Naive thymus-derived CD8-positive, alpha-beta T cell (primary cell): ENCODE measurements at regions not wholly inside any gene's neighbourhood (a gene's known extent, or its start where the extent isn't known, plus 50 kb on each side); places are given as distances from the start of the nearest gene placed in this dataset.
"Not testable (repeated sequence)": the region's sequence is repeated elsewhere in the genome, so short reads cannot be mapped to it uniquely, and the experiment has no call there.

ENCODE experiments used
- ATAC-seq, 2 donors: fragments of 150-1000 bp; cut with Tn5 transposase in 1 of 2; sonication (Bioruptor Pico), chemical (Tn5 transposase) in 1 of 2; 1 replicate in 1 of 2; 2 replicates in 1 of 2; pipeline ENCODE4 v1.10.0; 2021; ENCODE audit warnings: mild to moderate bottlenecking in 2 of 2, moderate library complexity in 2 of 2
- POLR2A ChIA-PET: fragments of 350-600 bp; sonication (Branson Sonifier 250); formaldehyde crosslinking; loops from one replicate; lab custom pipeline; 2021; ENCODE audit warnings: antibody characterized with exemption; lab: Charles Lee
- DNase-seq, 10 donors: peaks; one replicate each; pipeline versions ENCODE4 v3.0.0 to v3.0.0-alpha.2; 2020 to 2022
- H3K27ac Mint-ChIP-seq, 10 donors: one replicate each; pipeline ENCODE4 v1.8.0; 2020 to 2022; ENCODE audit warnings: mild to moderate bottlenecking in 10 of 10, mixed read lengths in 10 of 10, moderate library complexity in 4 of 10, inconsistent platforms in 1 of 10
- H3K27me3 Mint-ChIP-seq, 5 donors: one replicate each; pipeline ENCODE4 v1.8.0; 2021 to 2022; ENCODE audit warnings: mixed read lengths in 5 of 5
- H3K36me3 Mint-ChIP-seq, 3 donors: one replicate each; pipeline ENCODE4 v1.8.0; 2020 to 2022; ENCODE audit warnings: mixed read lengths in 3 of 3, mild to moderate bottlenecking in 2 of 3, inconsistent platforms in 1 of 3
- H3K4me1 Mint-ChIP-seq, 4 donors: one replicate each; pipeline ENCODE4 v1.8.0; 2021 to 2022; ENCODE audit warnings: mixed read lengths in 4 of 4
- H3K4me3 Mint-ChIP-seq, 10 donors: one replicate each; pipeline ENCODE4 v1.8.0; 2020 to 2022; ENCODE audit warnings: mild to moderate bottlenecking in 10 of 10, mixed read lengths in 10 of 10, moderate library complexity in 6 of 10, inconsistent platforms in 1 of 10
- H3K9me3 Mint-ChIP-seq, 9 donors: one replicate each; pipeline ENCODE4 v1.8.0; 2020 to 2022; ENCODE audit warnings: mixed read lengths in 9 of 9, mild to moderate bottlenecking in 3 of 9, inconsistent platforms in 1 of 9, moderate library complexity in 1 of 9

- H3K27ac Mint-ChIP-seq: no peak overlapping the region
- ATAC-seq (no peak), DNase-seq (no peak)
- POLR2A ChIA-PET: no interaction called here
- no peaks in the 10 kb centered on the region for H3K36me3 Mint-ChIP-seq
- no peaks in the 10 kb centered on the region for H3K4me1 Mint-ChIP-seq
- H3K9me3 Mint-ChIP-seq: peaks cover 0 to 29% (median 8%) of the 10 kb centered on the region in 9 donors
- H3K4me3 Mint-ChIP-seq: no peak overlapping the region
- H3K27me3 Mint-ChIP-seq: no peaks in the 10 kb centered on the region
These were observed 297.6 kb upstream of the INTU start for GRCh38 chr4:127335073-127335620.

GRCh38 chr4:127335732-127336131 is 297.0 kb upstream of the INTU start:
- peaks cover 0 to 29% (median 6%) of the 10 kb centered on the region in 9 donors for H3K9me3 Mint-ChIP-seq
- no peaks in the 10 kb centered on the region for H3K4me1 Mint-ChIP-seq
- no peak for ATAC-seq
- H3K27me3 Mint-ChIP-seq: no peaks in the 10 kb centered on the region
- POLR2A ChIA-PET: no interaction called here
- DNase-seq: no peak
- no peaks in the 10 kb centered on the region for H3K36me3 Mint-ChIP-seq
- no peak overlapping the region for H3K27ac Mint-ChIP-seq
- no peak overlapping the region for H3K4me3 Mint-ChIP-seq

GRCh38 chr4:127343123-127343522 is 289.6 kb upstream of the INTU start:
- H3K27ac Mint-ChIP-seq, H3K36me3 Mint-ChIP-seq, DNase-seq, POLR2A ChIA-PET, ATAC-seq, H3K4me1 Mint-ChIP-seq, H3K4me3 Mint-ChIP-seq, H3K27me3 Mint-ChIP-seq: not testable (repeated sequence)
- peaks cover 0 to 24% (median 3%) of the 10 kb centered on the region in 9 donors for H3K9me3 Mint-ChIP-seq

- Mint-ChIP-seq H3K4me1 (no peaks in the 10 kb centered on the region), H3K27me3 (no peaks in the 10 kb centered on the region), H3K9me3 (peaks cover 0 to 24% (median 4%) of the 10 kb centered on the region in 9 donors), H3K4me3 (no peak overlapping the region), H3K27ac (no peak overlapping the region), H3K36me3 (no peaks in the 10 kb centered on the region)
- DNase-seq: no peak
- ATAC-seq: no peak
- POLR2A ChIA-PET: no interaction called here
These were observed 288.7 kb upstream of the INTU start for GRCh38 chr4:127344071-127344470.

GRCh38 chr4:127347936-127348335 is 284.8 kb upstream of the INTU start:
- peaks cover 0 to 17% (median 7%) of the 10 kb centered on the region in 9 donors for H3K9me3 Mint-ChIP-seq
- POLR2A ChIA-PET: no interaction called here
- H3K27me3 Mint-ChIP-seq: peaks cover 0 to 3% (median 0%) of the 10 kb centered on the region in 5 donors
- H3K4me1 Mint-ChIP-seq: no peaks in the 10 kb centered on the region
- H3K4me3 Mint-ChIP-seq: no peak overlapping the region
- no peaks in the 10 kb centered on the region for H3K36me3 Mint-ChIP-seq
- ATAC-seq (no peak), DNase-seq (no peak)
- H3K27ac Mint-ChIP-seq: no peak overlapping the region

GRCh38 chr4:127352220-127353113 is 280.3 kb upstream of the INTU start:
- no peaks in the 10 kb centered on the region for H3K4me1 Mint-ChIP-seq
- POLR2A ChIA-PET: no interaction called here
- peaks cover 0 to 21% (median 5%) of the 10 kb centered on the region in 9 donors for H3K9me3 Mint-ChIP-seq
- H3K27me3 Mint-ChIP-seq: peaks cover 0 to 3% (median 0%) of the 10 kb centered on the region in 5 donors
- ATAC-seq (no peak), DNase-seq (no peak)
- no peak overlapping the region for H3K27ac Mint-ChIP-seq
- no peaks in the 10 kb centered on the region for H3K36me3 Mint-ChIP-seq
- no peak overlapping the region for H3K4me3 Mint-ChIP-seq

DNA sequence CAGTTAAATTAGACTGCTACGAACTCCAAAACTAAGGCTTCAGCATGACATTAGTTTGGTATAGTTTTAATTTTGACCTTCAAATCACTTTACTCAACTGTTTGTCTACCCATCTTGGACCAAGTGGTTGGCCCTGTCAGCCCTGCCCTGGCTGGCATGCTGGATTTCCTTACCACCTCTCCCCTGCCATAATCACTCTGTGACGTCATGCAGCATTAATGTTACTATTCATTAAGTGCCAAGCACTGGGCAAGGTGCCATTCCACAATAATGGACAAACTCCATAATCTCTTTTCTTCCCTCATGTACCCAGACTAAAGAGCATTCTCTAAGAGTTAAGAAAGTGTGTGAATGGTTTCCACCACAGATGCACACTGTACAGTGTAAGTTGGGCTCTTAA is 277.0 kb upstream of the INTU start:
- Mint-ChIP-seq H3K4me3 (no peak overlapping the region), H3K36me3 (no peaks in the 10 kb centered on the region), H3K27me3 (peaks cover 0 to 3% (median 0%) of the 10 kb centered on the region in 5 donors), H3K4me1 (no peaks in the 10 kb centered on the region), H3K9me3 (peaks cover 0 to 11% (median 4%) of the 10 kb centered on the region in 9 donors), H3K27ac (no peak overlapping the region)
- ATAC-seq (no peak), DNase-seq (no peak)
- POLR2A ChIA-PET: no interaction called here

DNA sequence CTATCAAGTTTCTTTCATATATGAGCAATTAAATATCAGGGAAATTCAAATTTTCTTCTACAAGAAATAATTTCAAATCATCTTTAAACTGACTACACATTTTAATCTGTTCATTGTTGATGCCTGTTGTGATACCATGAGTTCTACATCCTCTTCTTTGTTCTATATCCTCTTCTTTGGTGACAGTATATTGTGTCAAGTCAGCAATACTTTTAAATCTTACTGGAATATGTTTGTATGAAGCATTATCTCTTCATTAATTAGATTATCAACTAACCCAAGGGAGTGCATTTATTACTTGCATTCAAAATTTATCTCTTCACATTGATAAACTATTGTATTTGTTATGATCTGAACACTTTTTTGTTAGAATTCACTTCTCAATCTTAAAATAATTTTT is 275.0 kb upstream of the INTU start:
- Mint-ChIP-seq H3K27me3 (no peaks in the 10 kb centered on the region), H3K4me1 (no peaks in the 10 kb centered on the region), H3K4me3 (no peak overlapping the region), H3K9me3 (peaks cover 0 to 17% (median 2%) of the 10 kb centered on the region in 9 donors), H3K27ac (no peak overlapping the region), H3K36me3 (no peaks in the 10 kb centered on the region)
- ATAC-seq (no peak), DNase-seq (no peak)
- POLR2A ChIA-PET: no interaction called here

DNA sequence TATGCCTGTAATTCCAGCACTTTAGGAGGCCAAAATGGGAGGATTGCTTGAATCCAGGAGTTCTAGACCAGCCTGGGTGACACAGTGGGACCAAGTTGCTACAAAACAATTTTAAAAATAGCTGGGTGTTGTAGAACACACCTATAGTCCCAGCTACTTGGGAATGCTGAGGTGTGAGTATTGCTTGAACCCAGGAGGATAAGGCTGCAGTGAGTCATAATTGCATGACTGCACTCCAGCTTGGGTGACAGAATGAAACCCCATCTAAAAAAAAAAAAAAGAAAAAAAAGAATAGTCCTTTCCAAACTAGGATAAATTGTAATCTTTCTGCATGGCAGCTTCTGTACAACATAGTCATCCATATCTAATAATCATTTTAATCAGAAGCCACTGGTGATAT is 270.1 kb upstream of the INTU start:
- POLR2A ChIA-PET: no interaction called here

DNA sequence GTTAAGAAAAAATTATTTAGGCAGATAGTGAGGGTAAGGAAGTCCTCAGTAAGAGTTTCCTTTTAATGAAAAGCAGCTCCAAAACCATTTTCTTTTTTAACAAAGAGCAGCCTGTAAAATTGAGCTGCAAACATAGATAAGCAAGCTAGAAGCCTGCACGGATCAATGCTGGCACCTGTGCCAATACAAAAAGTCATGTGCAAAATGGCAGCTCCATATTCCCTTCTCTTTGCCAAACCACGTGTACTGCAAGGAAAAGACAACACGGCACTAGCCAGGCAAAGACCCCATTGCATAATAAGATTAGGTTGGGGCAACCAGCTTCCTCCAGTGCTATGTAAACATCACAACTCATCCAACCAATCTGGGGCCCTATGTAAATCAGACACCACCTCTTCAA is 268.4 kb upstream of the INTU start:
- DNase-seq: no peak
- H3K36me3 Mint-ChIP-seq: no peaks in the 10 kb centered on the region
- peaks cover 0 to 15% (median 0%) of the 10 kb centered on the region in 9 donors for H3K9me3 Mint-ChIP-seq
- no peak overlapping the region for H3K27ac Mint-ChIP-seq
- H3K4me3 Mint-ChIP-seq: no peak overlapping the region
- H3K4me1 Mint-ChIP-seq: no peaks in the 10 kb centered on the region
- POLR2A ChIA-PET: no interaction called here
- ATAC-seq: no peak
- H3K27me3 Mint-ChIP-seq: no peaks in the 10 kb centered on the region

More for the DNA sequence above, 270.1 kb upstream of the INTU start:
- no peak overlapping the region for H3K27ac Mint-ChIP-seq
- ATAC-seq (no peak), DNase-seq (no peak)
- H3K27me3 Mint-ChIP-seq: no peaks in the 10 kb centered on the region
- no peak overlapping the region for H3K4me3 Mint-ChIP-seq
- peaks cover 0 to 19% (median 0%) of the 10 kb centered on the region in 9 donors for H3K9me3 Mint-ChIP-seq
- no peaks in the 10 kb centered on the region for H3K36me3 Mint-ChIP-seq
- H3K4me1 Mint-ChIP-seq: no peaks in the 10 kb centered on the region

GRCh38 chr4:127364911-127365310 is 267.8 kb upstream of the INTU start:
- Mint-ChIP-seq H3K4me3 (no peak overlapping the region), H3K27ac (no peak overlapping the region), H3K9me3 (peaks cover 0 to 14% (median 0%) of the 10 kb centered on the region in 9 donors), H3K36me3 (no peaks in the 10 kb centered on the region), H3K4me1 (no peaks in the 10 kb centered on the region), H3K27me3 (no peaks in the 10 kb centered on the region)
- DNase-seq (no peak), ATAC-seq (no peak)
- POLR2A ChIA-PET: no interaction called here

DNA sequence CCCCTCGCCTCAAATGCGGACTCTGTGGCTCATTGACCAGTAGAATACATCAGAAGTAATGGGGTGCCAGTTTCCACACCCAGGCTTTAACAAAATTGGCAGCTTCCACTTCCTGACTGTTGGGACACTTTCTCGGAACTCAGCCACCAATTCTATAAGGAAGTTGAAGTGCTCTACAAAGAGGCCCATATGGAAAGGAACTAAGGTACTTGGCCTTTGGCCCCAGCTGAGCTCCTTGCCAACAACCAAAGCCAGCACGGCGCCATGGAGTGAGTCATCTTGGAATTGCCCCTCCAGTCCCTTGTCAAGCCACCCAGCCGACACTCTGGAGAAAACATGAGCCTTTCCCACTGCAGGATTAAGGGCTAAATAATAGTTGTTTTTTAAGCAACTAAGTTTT is 262.2 kb upstream of the INTU start:
- no peak overlapping the region for H3K27ac Mint-ChIP-seq
- H3K4me3 Mint-ChIP-seq: no peak overlapping the region
- DNase-seq (no peak), ATAC-seq (no peak)
- H3K27me3 Mint-ChIP-seq: peaks cover 0 to 5% (median 0%) of the 10 kb centered on the region in 5 donors
- no peaks in the 10 kb centered on the region for H3K4me1 Mint-ChIP-seq
- no peaks in the 10 kb centered on the region for H3K36me3 Mint-ChIP-seq
- POLR2A ChIA-PET: no interaction called here
- peaks cover 0 to 34% (median 0%) of the 10 kb centered on the region in 9 donors for H3K9me3 Mint-ChIP-seq

GRCh38 chr4:127379499-127379898 is 253.3 kb upstream of the INTU start:
- H3K4me1 Mint-ChIP-seq: no peaks in the 10 kb centered on the region
- DNase-seq (no peak), ATAC-seq (no peak)
- no peaks in the 10 kb centered on the region for H3K36me3 Mint-ChIP-seq
- POLR2A ChIA-PET: no interaction called here
- H3K27ac Mint-ChIP-seq: no peak overlapping the region
- peaks cover 0 to 5% (median 0%) of the 10 kb centered on the region in 5 donors for H3K27me3 Mint-ChIP-seq
- peaks cover 0 to 17% (median 5%) of the 10 kb centered on the region in 9 donors for H3K9me3 Mint-ChIP-seq
- H3K4me3 Mint-ChIP-seq: no peak overlapping the region
